Cardiac fibroblast (primary cell): ENCODE measurements at regions not wholly inside any gene's neighbourhood (a gene's known extent, or its start where the extent isn't known, plus 50 kb on each side); places are given as distances from the start of the nearest gene placed in this dataset.

Experiments
- DNase-seq, 2 donors: peaks; one replicate each; pipeline versions ENCODE4 v3.0.0 to v3.0.0-alpha.2; 2010; ENCODE audit warnings: low read depth in 2 of 2
- H3K4me3 ChIP-seq, 2 donors: replicated peaks in 1 of 2; 1 replicate in 1 of 2; 2 replicates in 1 of 2; pipeline ENCODE4 v1.5.1; 2011; ENCODE audit warnings: low read depth in 2 of 2, low read length in 2 of 2, mild to moderate bottlenecking in 2 of 2, moderate library complexity in 1 of 2
- CTCF ChIP-seq: IDR thresholded peaks from one replicate; pipeline ENCODE4 v1.5.1; 2011; ENCODE audit warnings: low read depth, mild to moderate bottlenecking, low read length, inconsistent platforms

- DNase-seq, result peak in 1 of 2 donors; percentile 1
- no peak overlapping the region for H3K4me3 ChIP-seq
- no peak for TF ChIP-seq CTCF
Measured at GRCh38 chr2:193668557-193669323, 1474.0 kb upstream of the TMEFF2 start.

- DNase-seq, result no peak
- TF ChIP-seq CTCF, result no peak
- no peak overlapping the region for H3K4me3 ChIP-seq
Measured at GRCh38 chr2:193627927-193628272, 1433.2 kb upstream of the TMEFF2 start.

- no peak overlapping the region for H3K4me3 ChIP-seq
- DNase-seq, result no peak
- TF ChIP-seq CTCF, result no peak
Measured at GRCh38 chr2:193627187-193627926, 1432.6 kb upstream of the TMEFF2 start.

GRCh38 chr2:193608451-193608850 is 1413.7 kb upstream of the TMEFF2 start:
- no peak for TF ChIP-seq CTCF
- H3K4me3 ChIP-seq, result no peak overlapping the region
- no peak for DNase-seq

GRCh38 chr2:193590831-193591230 is 1396.1 kb upstream of the TMEFF2 start:
- no peak for DNase-seq
- no peak for TF ChIP-seq CTCF
- H3K4me3 ChIP-seq, result no peak overlapping the region

GRCh38 chr2:193584522-193584938 is 1389.8 kb upstream of the TMEFF2 start:
- no peak overlapping the region for H3K4me3 ChIP-seq
- TF ChIP-seq CTCF, result peak; percentile 58
- peak; percentile 31 to 65 for DNase-seq
